ENCODE measurements at regions not wholly inside any gene's neighbourhood (a gene's known extent, or its start where the extent isn't known, plus 50 kb on each side); places are given as distances from the start of the nearest gene placed in this dataset.

GRCh38 chr9:1738511-1739100 is 276.5 kb upstream of the SMARCA2 start:
- no peak for TF ChIP-seq CTCF (IDR thresholded peaks at IDR 0.05)
- TF ChIP-seq POLR2A (IDR thresholded peaks at IDR 0.05) = no peak

Measured in Peyer's patch (tissue), 4 donors.